Stomach smooth muscle (tissue), 2 donors: ENCODE measurements at regions not wholly inside any gene's neighbourhood (a gene's known extent, or its start where the extent isn't known, plus 50 kb on each side); places are given as distances from the start of the nearest gene placed in this dataset.

ENCODE experiments used
- H3K27ac ChIP-seq: one replicate; pipeline ENCODE4 v1.7.0; 2013; ENCODE audit warnings: mild to moderate bottlenecking, low read length, inconsistent platforms
- H3K27me3 ChIP-seq, 2 donors: one replicate each; pipeline ENCODE4 v1.7.0; 2013; ENCODE audit warnings: low read length in 2 of 2; ENCODE audit not compliant: insufficient read depth in 2 of 2, control insufficient read depth in 1 of 2
- H3K36me3 ChIP-seq, 2 donors: one replicate each; pipeline ENCODE4 v1.7.0; 2013; ENCODE audit warnings: low read length in 2 of 2; ENCODE audit not compliant: control insufficient read depth in 2 of 2, insufficient read depth in 2 of 2
- H3K4me1 ChIP-seq: one replicate; pipeline ENCODE4 v1.7.0; 2013; ENCODE audit warnings: low read length; ENCODE audit not compliant: control insufficient read depth, insufficient read depth
- H3K4me3 ChIP-seq, 2 donors: one replicate each; pipeline ENCODE4 v1.7.0; 2013; ENCODE audit warnings: low read length in 2 of 2
- H3K9ac ChIP-seq, 2 donors: one replicate each; pipeline ENCODE4 v1.7.0; 2013; ENCODE audit warnings: low read length in 2 of 2, mild to moderate bottlenecking in 1 of 2
- H3K9me3 ChIP-seq, 2 donors: one replicate each; pipeline ENCODE4 v1.7.0; 2013; ENCODE audit warnings: low read length in 2 of 2; ENCODE audit not compliant: control insufficient read depth in 2 of 2
- donor health status: healthy.
- donor health status: Pancreatic carcinoma.

- H3K27me3 ChIP-seq: no peaks in the 10 kb centered on the region
- H3K27ac ChIP-seq: no peak overlapping the region
- H3K4me3 ChIP-seq: no peak overlapping the region
- H3K9ac ChIP-seq: no peak overlapping the region
- no peaks in the 10 kb centered on the region for H3K36me3 ChIP-seq
- no peaks in the 10 kb centered on the region for H3K4me1 ChIP-seq
- peaks cover 0 to 3% of the 10 kb centered on the region in 2 donors for H3K9me3 ChIP-seq
Measured at GRCh38 chr2:6301426-6301825, 564.3 kb downstream of the CMPK2 start.

- H3K27ac ChIP-seq: no peak overlapping the region
- no peaks in the 10 kb centered on the region for H3K36me3 ChIP-seq
- no peaks in the 10 kb centered on the region for H3K4me1 ChIP-seq
- H3K4me3 ChIP-seq: no peak overlapping the region
- H3K9ac ChIP-seq: no peak overlapping the region
- no peaks in the 10 kb centered on the region for H3K9me3 ChIP-seq
- peaks cover 0 to 2% of the 10 kb centered on the region in 2 donors for H3K27me3 ChIP-seq
Measured at GRCh38 chr2:6308986-6309385, 556.7 kb downstream of the CMPK2 start.

- H3K9me3 ChIP-seq: peaks cover 0 to 3% of the 10 kb centered on the region in 2 donors
- no peak overlapping the region for H3K27ac ChIP-seq
Measured at GRCh38 chr2:6309415-6310255, 556.1 kb downstream of the CMPK2 start.

GRCh38 chr2:6310256-6311215 lies 555.2 kb downstream of the CMPK2 start:
- peaks cover 0 to 3% of the 10 kb centered on the region in 2 donors for H3K9me3 ChIP-seq
- no peak overlapping the region for H3K4me3 ChIP-seq
- H3K4me1 ChIP-seq: no peaks in the 10 kb centered on the region
- H3K9ac ChIP-seq: no peak overlapping the region
- H3K27me3 ChIP-seq: peaks cover 0 to 3% of the 10 kb centered on the region in 2 donors
- H3K36me3 ChIP-seq: no peaks in the 10 kb centered on the region
- H3K27ac ChIP-seq: no peak overlapping the region

More at GRCh38 chr2:6309415-6310255, 556.1 kb downstream of the CMPK2 start:
- Histone ChIP-seq H3K27me3 (peaks cover 0 to 2% of the 10 kb centered on the region in 2 donors), H3K36me3 (no peaks in the 10 kb centered on the region), H3K4me3 (no peak overlapping the region), H3K9ac (no peak overlapping the region), H3K4me1 (no peaks in the 10 kb centered on the region)

- peaks cover 0 to 3% of the 10 kb centered on the region in 2 donors for H3K9me3 ChIP-seq
- H3K27me3 ChIP-seq: peaks cover 0 to 4% of the 10 kb centered on the region in 2 donors
- H3K27ac ChIP-seq: no peak overlapping the region
- no peaks in the 10 kb centered on the region for H3K36me3 ChIP-seq
- H3K9ac ChIP-seq: no peak overlapping the region
- no peaks in the 10 kb centered on the region for H3K4me1 ChIP-seq
- no peak overlapping the region for H3K4me3 ChIP-seq
Measured at GRCh38 chr2:6312367-6312766, 553.3 kb downstream of the CMPK2 start.

GRCh38 chr2:6314218-6314960 lies 551.3 kb downstream of the CMPK2 start:
- Histone ChIP-seq H3K36me3 (no peaks in the 10 kb centered on the region), H3K27ac (no peak overlapping the region), H3K4me3 (no peak overlapping the region), H3K27me3 (peaks cover 0 to 4% of the 10 kb centered on the region in 2 donors), H3K9me3 (peaks cover 0 to 3% of the 10 kb centered on the region in 2 donors), H3K9ac (no peak overlapping the region), H3K4me1 (no peaks in the 10 kb centered on the region)

- no peaks in the 10 kb centered on the region for H3K9me3 ChIP-seq
Measured at GRCh38 chr2:6325616-6326015, 540.1 kb downstream of the CMPK2 start.

GRCh38 chr2:6326958-6327357 lies 538.7 kb downstream of the CMPK2 start:
- Histone ChIP-seq H3K9ac (no peak overlapping the region), H3K36me3 (no peaks in the 10 kb centered on the region), H3K27ac (no peak overlapping the region), H3K4me3 (no peak overlapping the region), H3K9me3 (no peaks in the 10 kb centered on the region), H3K27me3 (no peaks in the 10 kb centered on the region), H3K4me1 (no peaks in the 10 kb centered on the region)

More at GRCh38 chr2:6325616-6326015, 540.1 kb downstream of the CMPK2 start:
- no peak overlapping the region for H3K9ac ChIP-seq
- no peaks in the 10 kb centered on the region for H3K27me3 ChIP-seq
- H3K36me3 ChIP-seq: no peaks in the 10 kb centered on the region
- no peaks in the 10 kb centered on the region for H3K4me1 ChIP-seq
- H3K27ac ChIP-seq: no peak overlapping the region
- H3K4me3 ChIP-seq: no peak overlapping the region

GRCh38 chr2:6336752-6337471 lies 528.8 kb downstream of the CMPK2 start:
- no peaks in the 10 kb centered on the region for H3K36me3 ChIP-seq
- H3K9me3 ChIP-seq: no peaks in the 10 kb centered on the region
- no peaks in the 10 kb centered on the region for H3K4me1 ChIP-seq
- no peak overlapping the region for H3K9ac ChIP-seq
- H3K27ac ChIP-seq: no peak overlapping the region
- H3K27me3 ChIP-seq: no peaks in the 10 kb centered on the region
- no peak overlapping the region for H3K4me3 ChIP-seq

- Histone ChIP-seq H3K9me3 (no peaks in the 10 kb centered on the region), H3K27me3 (no peaks in the 10 kb centered on the region), H3K36me3 (no peaks in the 10 kb centered on the region), H3K9ac (no peak overlapping the region), H3K4me3 (no peak overlapping the region), H3K27ac (no peak overlapping the region), H3K4me1 (no peaks in the 10 kb centered on the region)
Measured at GRCh38 chr2:6337472-6337820, 528.3 kb downstream of the CMPK2 start.
